ENCODE measurements at regions not wholly inside any gene's neighbourhood (a gene's known extent, or its start where the extent isn't known, plus 50 kb on each side); places are given as distances from the start of the nearest gene placed in this dataset.

DNA sequence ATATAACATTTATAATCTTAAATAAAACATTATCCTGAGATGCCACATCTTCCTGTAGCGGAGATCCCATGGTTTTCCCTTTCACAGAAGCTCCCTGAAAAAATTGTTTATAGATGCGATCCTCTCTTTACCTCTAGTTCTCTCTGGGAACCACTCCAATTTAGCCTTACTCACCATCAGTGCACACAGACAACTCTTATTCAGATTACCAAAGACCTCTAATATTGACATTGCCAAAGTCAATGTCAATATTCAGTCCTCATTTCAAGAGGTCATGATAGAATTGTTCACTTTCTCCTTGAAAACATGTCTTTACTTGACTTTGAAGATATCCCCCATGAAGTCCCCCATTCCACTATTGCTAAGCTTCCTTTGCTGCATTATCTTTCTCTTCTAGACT, 248.8 kb downstream of the CTH start:
- TF ChIP-seq POLR2A (IDR thresholded peaks at IDR 0.05; ENCODE audit: borderline replicate concordance, extremely low read depth, insufficient read depth, insufficient read length) (no peak), ZNF274 (IDR thresholded peaks at IDR 0.05; ENCODE audit: low read depth, low read length) (no peak), POLR2AphosphoS5 (IDR thresholded peaks at IDR 0.05; ENCODE audit: low read depth, low read length) (no peak)

Measured in HCT116 (cell line).